ENCODE measurements at regions not wholly inside any gene's neighbourhood (a gene's known extent, or its start where the extent isn't known, plus 50 kb on each side); places are given as distances from the start of the nearest gene placed in this dataset.

DNA sequence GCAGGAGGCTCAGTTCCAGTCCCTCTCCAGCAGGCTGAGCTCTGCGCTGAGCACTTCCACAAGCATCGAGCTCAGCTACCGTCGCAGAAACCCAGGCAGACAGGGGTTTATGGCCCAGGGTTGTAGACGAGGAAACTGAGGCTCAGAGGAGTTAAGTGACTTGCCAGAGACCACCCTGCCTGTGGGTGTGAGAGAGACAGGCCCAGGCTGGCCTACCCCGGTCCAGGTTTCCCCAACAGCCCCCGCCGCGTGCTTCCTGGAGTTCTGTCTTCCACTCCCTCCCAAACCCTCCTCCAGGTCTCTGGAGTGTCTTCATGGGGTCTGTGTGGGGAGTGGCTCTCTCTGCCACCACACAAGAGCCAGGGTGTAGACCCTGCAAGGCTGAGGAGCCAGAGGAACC, 615.9 kb downstream of the PTPRU start:
- H3K4me1 ChIP-seq (ENCODE audit: insufficient read depth, insufficient read length), result peaks cover 12% of the 10 kb centered on the region
- no peak for DNase-seq (ENCODE audit: low read depth, low spot score)
- H3K27me3 ChIP-seq (ENCODE audit: insufficient read depth, insufficient read length), result no peaks in the 10 kb centered on the region
- no peaks in the 10 kb centered on the region for H3K36me3 ChIP-seq (ENCODE audit: insufficient read depth, insufficient read length, low read length)
- no peak overlapping the region for H3K4me3 ChIP-seq (ENCODE audit: insufficient read length, low read depth)
- TF ChIP-seq SUZ12 (IDR thresholded peaks at IDR 0.05; ENCODE audit: extremely low read depth, insufficient read depth, insufficient read length), result no peak
- TF ChIP-seq ZNF274 (IDR thresholded peaks at IDR 0.05; ENCODE audit: low read depth, low read length), result no peak
- no peak for TF ChIP-seq YY1 (IDR thresholded peaks at IDR 0.05; ENCODE audit: insufficient read depth, insufficient read length)
- H3K9me3 ChIP-seq (ENCODE audit: insufficient read depth, low read length), result no peaks in the 10 kb centered on the region
- H3K9ac ChIP-seq (ENCODE audit: insufficient read length, low read depth), result no peak overlapping the region

DNA sequence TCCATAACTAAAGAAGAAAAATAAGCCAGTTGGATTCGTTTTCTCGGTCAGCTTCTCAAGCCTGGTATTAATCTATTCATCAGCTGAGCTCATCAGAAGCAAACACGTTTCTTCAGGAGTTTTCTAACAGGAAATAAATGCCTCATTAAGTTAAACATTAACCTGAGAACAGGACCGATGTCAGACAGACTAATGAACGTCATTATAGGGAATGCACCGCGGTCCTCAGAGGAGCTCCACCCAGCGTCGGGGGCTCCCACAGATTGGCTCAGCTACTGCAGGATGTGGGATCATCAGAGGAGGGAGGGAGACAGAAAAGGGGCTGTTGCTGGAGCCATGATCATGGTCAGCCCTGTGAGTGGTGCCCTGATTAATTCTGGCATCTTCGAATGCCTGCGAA, 615.4 kb downstream of the PTPRU start:
- Histone ChIP-seq H3K9me3 (ENCODE audit: insufficient read depth, low read length) (no peaks in the 10 kb centered on the region), H3K4me3 (ENCODE audit: insufficient read length, low read depth) (no peak overlapping the region), H3K27me3 (ENCODE audit: insufficient read depth, insufficient read length) (no peaks in the 10 kb centered on the region), H3K4me1 (ENCODE audit: insufficient read depth, insufficient read length) (peaks cover 12% of the 10 kb centered on the region), H3K9ac (ENCODE audit: insufficient read length, low read depth) (no peak overlapping the region), H3K36me3 (ENCODE audit: insufficient read depth, insufficient read length, low read length) (no peaks in the 10 kb centered on the region)
- no peak for TF ChIP-seq ZNF274 (IDR thresholded peaks at IDR 0.05; ENCODE audit: low read depth, low read length)
- no peak for TF ChIP-seq YY1 (IDR thresholded peaks at IDR 0.05; ENCODE audit: insufficient read depth, insufficient read length)
- no peak for TF ChIP-seq SUZ12 (IDR thresholded peaks at IDR 0.05; ENCODE audit: extremely low read depth, insufficient read depth, insufficient read length)
- no peak for DNase-seq (ENCODE audit: low read depth, low spot score)

DNA sequence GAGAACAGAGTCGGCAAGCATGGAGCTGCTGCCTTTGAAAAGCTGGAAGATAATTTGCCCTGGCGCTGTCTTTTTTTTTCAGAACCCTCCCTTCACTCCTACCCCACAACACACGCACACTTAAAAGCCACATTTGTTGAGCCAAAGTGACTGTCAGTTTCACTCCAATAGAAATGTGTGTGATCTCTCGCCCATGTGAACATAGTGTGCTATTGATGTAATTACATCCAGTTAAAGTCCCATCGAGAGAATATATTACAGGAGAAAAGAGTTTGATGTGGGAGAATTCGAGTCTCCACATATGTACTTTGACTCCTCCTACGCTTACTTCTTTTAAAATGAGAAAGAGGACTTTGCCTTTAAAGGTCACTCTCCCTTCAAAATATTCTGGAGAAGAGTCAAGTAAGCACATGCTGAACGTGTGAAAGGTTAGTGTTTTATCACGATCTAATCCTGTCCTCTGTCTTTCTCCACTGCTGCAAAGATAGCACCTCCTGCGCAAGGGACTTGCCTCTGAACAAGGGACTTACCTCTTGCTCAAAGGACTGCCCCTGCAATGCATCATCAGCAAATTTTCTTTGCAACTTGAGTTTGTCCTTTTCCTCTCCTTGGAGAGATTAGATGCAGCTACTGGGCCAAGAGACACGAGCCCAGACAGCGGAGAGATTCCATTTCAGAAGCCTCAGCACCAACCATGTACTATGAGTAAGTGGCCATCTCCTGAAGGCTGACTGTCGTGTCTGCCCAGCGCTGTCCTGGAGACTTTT, 613.9 kb downstream of the PTPRU start:
- H3K27me3 ChIP-seq (ENCODE audit: insufficient read depth, insufficient read length), result no peaks in the 10 kb centered on the region
- H3K9me3 ChIP-seq (ENCODE audit: insufficient read depth, low read length), result no peaks in the 10 kb centered on the region
- no peak for DNase-seq (ENCODE audit: low read depth, low spot score)
- TF ChIP-seq SUZ12 (IDR thresholded peaks at IDR 0.05; ENCODE audit: extremely low read depth, insufficient read depth, insufficient read length), result no peak
- no peak for TF ChIP-seq ZNF274 (IDR thresholded peaks at IDR 0.05; ENCODE audit: low read depth, low read length)
- TF ChIP-seq YY1 (IDR thresholded peaks at IDR 0.05; ENCODE audit: insufficient read depth, insufficient read length), result no peak
- no peak overlapping the region for H3K9ac ChIP-seq (ENCODE audit: insufficient read length, low read depth)
- H3K36me3 ChIP-seq (ENCODE audit: insufficient read depth, insufficient read length, low read length), result no peaks in the 10 kb centered on the region
- no peak overlapping the region for H3K4me3 ChIP-seq (ENCODE audit: insufficient read length, low read depth)
- H3K4me1 ChIP-seq (ENCODE audit: insufficient read depth, insufficient read length), result peaks cover 4% of the 10 kb centered on the region

DNA sequence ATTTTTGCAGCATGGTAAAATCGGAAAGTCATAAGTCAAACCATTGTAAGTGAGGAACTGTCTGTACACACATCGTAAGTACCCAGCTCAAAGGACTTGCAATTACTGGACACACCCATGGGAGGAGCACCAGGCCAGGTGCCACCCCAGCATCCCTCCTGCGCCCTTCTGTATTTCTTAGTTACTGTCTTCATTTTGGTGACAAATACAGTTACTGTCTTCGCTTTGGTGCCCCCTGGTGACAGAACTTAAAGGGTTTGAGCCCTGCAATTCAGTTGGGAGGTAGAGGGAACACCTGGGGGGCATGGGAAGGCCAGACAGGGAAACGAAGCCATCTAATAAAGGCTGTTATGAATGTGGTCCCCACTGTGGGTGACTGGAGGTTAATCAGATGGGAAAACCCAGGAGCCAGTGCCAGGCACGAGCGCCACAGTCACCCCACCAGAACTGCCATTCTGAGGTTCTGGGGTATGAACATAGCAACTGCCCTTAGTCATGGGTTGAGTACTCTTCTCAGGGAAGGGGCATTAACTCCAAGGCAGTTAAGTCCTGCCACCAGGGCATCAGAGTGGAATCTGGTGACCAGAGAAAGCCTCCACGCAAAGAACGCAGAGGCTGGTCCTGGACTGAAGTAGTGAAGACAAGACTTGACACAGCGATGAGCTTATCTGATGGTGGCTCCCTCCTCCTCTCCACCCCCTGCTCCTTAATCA, 612.9 kb downstream of the PTPRU start:
- Histone ChIP-seq H3K36me3 (ENCODE audit: insufficient read depth, insufficient read length, low read length) (no peaks in the 10 kb centered on the region), H3K4me3 (ENCODE audit: insufficient read length, low read depth) (no peak overlapping the region), H3K9ac (ENCODE audit: insufficient read length, low read depth) (no peak overlapping the region), H3K9me3 (ENCODE audit: insufficient read depth, low read length) (no peaks in the 10 kb centered on the region), H3K27me3 (ENCODE audit: insufficient read depth, insufficient read length) (no peaks in the 10 kb centered on the region), H3K4me1 (ENCODE audit: insufficient read depth, insufficient read length) (peaks cover 4% of the 10 kb centered on the region)
- TF ChIP-seq SUZ12 (IDR thresholded peaks at IDR 0.05; ENCODE audit: extremely low read depth, insufficient read depth, insufficient read length) (no peak), YY1 (IDR thresholded peaks at IDR 0.05; ENCODE audit: insufficient read depth, insufficient read length) (no peak), ZNF274 (IDR thresholded peaks at IDR 0.05; ENCODE audit: low read depth, low read length) (no peak)
- peak; percentile 49 for DNase-seq (ENCODE audit: low read depth, low spot score)

DNA sequence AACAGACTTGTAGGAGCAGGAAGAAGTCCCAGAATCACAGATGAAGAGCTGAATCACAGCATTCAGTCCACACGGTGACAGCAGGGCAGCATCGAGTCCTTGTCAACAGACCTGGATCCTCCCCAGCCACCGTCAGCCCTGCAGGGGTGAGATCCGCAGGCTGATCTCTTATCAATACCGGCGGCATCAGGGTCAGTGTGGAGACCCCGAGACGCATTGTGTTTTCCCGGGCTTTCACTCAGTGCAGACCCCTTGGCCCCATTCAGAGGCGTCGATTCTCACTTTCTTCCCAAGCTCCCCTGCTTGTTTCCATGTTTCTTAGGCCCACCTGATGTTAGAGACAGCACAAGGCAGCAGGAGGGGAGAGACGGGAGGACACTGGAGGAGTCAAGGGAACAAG, 609.6 kb downstream of the PTPRU start:
- no peak overlapping the region for H3K9ac ChIP-seq (ENCODE audit: insufficient read length, low read depth)
- peaks cover 20% of the 10 kb centered on the region for H3K9me3 ChIP-seq (ENCODE audit: insufficient read depth, low read length)
- DNase-seq (ENCODE audit: low read depth, low spot score), result no peak
- no peak overlapping the region for H3K4me3 ChIP-seq (ENCODE audit: insufficient read length, low read depth)
- TF ChIP-seq ZNF274 (IDR thresholded peaks at IDR 0.05; ENCODE audit: low read depth, low read length), result no peak
- no peak for TF ChIP-seq SUZ12 (IDR thresholded peaks at IDR 0.05; ENCODE audit: extremely low read depth, insufficient read depth, insufficient read length)
- no peak for TF ChIP-seq YY1 (IDR thresholded peaks at IDR 0.05; ENCODE audit: insufficient read depth, insufficient read length)
- H3K27me3 ChIP-seq (ENCODE audit: insufficient read depth, insufficient read length), result no peaks in the 10 kb centered on the region
- no peaks in the 10 kb centered on the region for H3K4me1 ChIP-seq (ENCODE audit: insufficient read depth, insufficient read length)
- no peaks in the 10 kb centered on the region for H3K36me3 ChIP-seq (ENCODE audit: insufficient read depth, insufficient read length, low read length)

DNA sequence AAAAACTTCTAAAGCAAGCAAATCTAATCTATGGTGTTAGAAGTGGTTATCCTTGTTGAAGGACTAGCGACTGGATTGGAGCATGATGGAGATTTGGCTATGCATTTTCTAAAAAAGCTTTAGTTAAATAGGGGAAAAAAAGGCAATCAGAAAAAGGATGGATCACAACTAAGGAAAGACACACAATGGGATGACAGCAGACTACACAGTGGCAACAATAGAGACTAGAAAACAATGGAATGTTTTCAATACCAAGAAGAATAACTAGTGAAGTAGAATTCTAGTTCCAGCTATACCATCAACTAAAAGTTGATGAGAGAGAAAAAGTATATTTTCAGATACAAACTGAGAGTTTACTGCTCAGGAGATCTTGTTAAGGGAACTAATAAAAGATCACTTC, 605.8 kb downstream of the PTPRU start:
- TF ChIP-seq ZNF274 (IDR thresholded peaks at IDR 0.05; ENCODE audit: low read depth, low read length), result no peak
- no peak for TF ChIP-seq SUZ12 (IDR thresholded peaks at IDR 0.05; ENCODE audit: extremely low read depth, insufficient read depth, insufficient read length)
- no peak for TF ChIP-seq YY1 (IDR thresholded peaks at IDR 0.05; ENCODE audit: insufficient read depth, insufficient read length)
- Histone ChIP-seq H3K36me3 (ENCODE audit: insufficient read depth, insufficient read length, low read length) (no peaks in the 10 kb centered on the region), H3K4me3 (ENCODE audit: insufficient read length, low read depth) (no peak overlapping the region), H3K27me3 (ENCODE audit: insufficient read depth, insufficient read length) (no peaks in the 10 kb centered on the region), H3K4me1 (ENCODE audit: insufficient read depth, insufficient read length) (peaks cover 2% of the 10 kb centered on the region), H3K9ac (ENCODE audit: insufficient read length, low read depth) (no peak overlapping the region), H3K9me3 (ENCODE audit: insufficient read depth, low read length) (peaks cover 21% of the 10 kb centered on the region)
- DNase-seq (ENCODE audit: low read depth, low spot score), result no peak

DNA sequence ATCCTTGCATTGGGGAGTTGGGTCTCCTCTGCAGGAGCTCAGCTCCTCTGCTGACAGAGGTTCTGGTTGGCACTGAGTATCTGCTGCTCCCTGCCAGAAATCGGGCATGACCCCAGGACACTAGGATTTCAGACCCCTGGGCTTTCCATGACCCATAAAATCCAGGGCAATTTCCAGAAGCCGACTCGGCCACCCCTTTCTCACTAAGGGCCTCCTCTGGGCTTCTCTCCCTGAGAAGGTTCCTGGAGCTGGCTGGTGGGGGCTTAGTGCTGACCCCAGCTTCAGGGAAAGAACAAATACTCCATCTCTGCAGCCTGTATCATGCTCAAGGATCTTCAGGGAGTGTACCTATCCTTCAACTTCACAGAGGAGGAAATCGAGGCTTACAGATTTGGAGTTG, 603.4 kb downstream of the PTPRU start:
- Histone ChIP-seq H3K36me3 (ENCODE audit: insufficient read depth, insufficient read length, low read length) (no peaks in the 10 kb centered on the region), H3K9ac (ENCODE audit: insufficient read length, low read depth) (no peak overlapping the region)

More for the DNA sequence above, 603.4 kb downstream of the PTPRU start:
- DNase-seq (ENCODE audit: low read depth, low spot score), result no peak
- no peaks in the 10 kb centered on the region for H3K27me3 ChIP-seq (ENCODE audit: insufficient read depth, insufficient read length)
- no peak for TF ChIP-seq SUZ12 (IDR thresholded peaks at IDR 0.05; ENCODE audit: extremely low read depth, insufficient read depth, insufficient read length)
- TF ChIP-seq ZNF274 (IDR thresholded peaks at IDR 0.05; ENCODE audit: low read depth, low read length), result no peak
- no peak for TF ChIP-seq YY1 (IDR thresholded peaks at IDR 0.05; ENCODE audit: insufficient read depth, insufficient read length)
- no peak overlapping the region for H3K4me3 ChIP-seq (ENCODE audit: insufficient read length, low read depth)
- H3K4me1 ChIP-seq (ENCODE audit: insufficient read depth, insufficient read length), result peaks cover 7% of the 10 kb centered on the region
- peaks cover 21% of the 10 kb centered on the region for H3K9me3 ChIP-seq (ENCODE audit: insufficient read depth, low read length)

All from NT2/D1 (cell line).